Suppressor macrophage treated with lipopolysaccharide for 1 hour (primary cell): ENCODE measurements at regions not wholly inside any gene's neighbourhood (a gene's known extent, or its start where the extent isn't known, plus 50 kb on each side); places are given as distances from the start of the nearest gene placed in this dataset.
A peak's percentile ranks its signal among the peaks of the same experiment; 100 is the strongest.

Experiments
- DNase-seq, 3 donors: peaks; one replicate each; pipeline ENCODE4 v3.0.0-alpha.2; 2020 to 2022

GRCh38 chr2:8067784-8068336 lies 614.0 kb upstream of the ID2 start:
- DNase-seq = no peak

- DNase-seq = no peak
Observed at GRCh38 chr2:8072907-8073306, 608.9 kb upstream of the ID2 start.

- no peak for DNase-seq
Observed at GRCh38 chr2:8073916-8074315, 607.9 kb upstream of the ID2 start.

GRCh38 chr2:8076448-8077342 lies 605.2 kb upstream of the ID2 start:
- DNase-seq = peak; percentile 44 to 67 (median 61)

- no peak for DNase-seq
Observed at GRCh38 chr2:8078705-8079104, 603.2 kb upstream of the ID2 start.

- no peak for DNase-seq
Observed at GRCh38 chr2:8080063-8080462, 601.8 kb upstream of the ID2 start.

- DNase-seq = no peak
Observed at GRCh38 chr2:8081130-8081529, 600.7 kb upstream of the ID2 start.

GRCh38 chr2:8082840-8083239 lies 599.0 kb upstream of the ID2 start:
- no peak for DNase-seq

GRCh38 chr2:8086357-8086756 lies 595.5 kb upstream of the ID2 start:
- DNase-seq = peak; percentile 4 to 20 (median 16)

- DNase-seq = peak; percentile 53 to 70 (median 61)
Observed at GRCh38 chr2:8086796-8087479, 594.9 kb upstream of the ID2 start.

GRCh38 chr2:8087480-8087840 lies 594.4 kb upstream of the ID2 start:
- DNase-seq = no peak

GRCh38 chr2:8088810-8089209 lies 593.0 kb upstream of the ID2 start:
- DNase-seq = no peak

GRCh38 chr2:8089596-8089995 lies 592.3 kb upstream of the ID2 start:
- no peak for DNase-seq

GRCh38 chr2:8090748-8091700 lies 590.8 kb upstream of the ID2 start:
- peak; percentile 95 to 97 (median 95) for DNase-seq

GRCh38 chr2:8094526-8094925 lies 587.3 kb upstream of the ID2 start:
- DNase-seq = no peak

- DNase-seq = no peak
Observed at GRCh38 chr2:8095978-8096377, 585.9 kb upstream of the ID2 start.

- DNase-seq = no peak
Observed at GRCh38 chr2:8096484-8096883, 585.4 kb upstream of the ID2 start.

GRCh38 chr2:8098476-8099266 lies 583.2 kb upstream of the ID2 start:
- no peak for DNase-seq

GRCh38 chr2:8099267-8099582 lies 582.6 kb upstream of the ID2 start:
- no peak for DNase-seq

- DNase-seq = no peak
Observed at GRCh38 chr2:8101614-8102277, 580.1 kb upstream of the ID2 start.

GRCh38 chr2:8102470-8102869 lies 579.4 kb upstream of the ID2 start:
- no peak for DNase-seq
